OCI-LY3 (cell line): ENCODE measurements at regions not wholly inside any gene's neighbourhood (a gene's known extent, or its start where the extent isn't known, plus 50 kb on each side); places are given as distances from the start of the nearest gene placed in this dataset.

Source experiments
- H2AFZ ChIP-seq: fragments of 200-600, 300-600 bp; shearing (Covaris generic); 2 replicates; pipeline ENCODE4 v1.6.0; 2014; ENCODE audit warnings: antibody characterized with exemption, low read depth, low read length
- H3K27ac ChIP-seq: fragments of 200-600, 300-600 bp; sonication (generic); 2 replicates; pipeline ENCODE4 v1.5.1; 2014; ENCODE audit warnings: mild to moderate bottlenecking, low read length, moderate library complexity, mixed read lengths
- H3K27me3 ChIP-seq: fragments of 200-600, 300-600 bp; sonication (generic); 2 replicates; pipeline ENCODE4 v1.6.1; 2014; ENCODE audit warnings: low read depth, low read length, mixed read lengths
- H3K36me3 ChIP-seq: fragments of 200-600, 300-600 bp; sonication (generic); replicated peaks from 2 replicates; pipeline ENCODE3; 2014; ENCODE audit warnings: low read depth, low read length, mixed read lengths
- H3K4me1 ChIP-seq: fragments of 300-600, 200-600 bp; sonication (generic); 2 replicates; pipeline ENCODE4 v1.6.1; 2014; ENCODE audit warnings: low read length, mixed read lengths
- H3K4me2 ChIP-seq: fragments of 200-600, 300-600 bp; sonication (generic); 2 replicates; pipeline ENCODE4 v1.6.1; 2014; ENCODE audit warnings: low read length, mixed read lengths
- H3K4me3 ChIP-seq: fragments of 300-600, 200-600 bp; sonication (generic); 2 replicates; pipeline ENCODE4 v1.5.1; 2014; ENCODE audit warnings: antibody characterized with exemption, mild to moderate bottlenecking, low read length, moderate library complexity
- H3K79me2 ChIP-seq: fragments of 300-600, 200-600 bp; shearing (Covaris generic); 2 replicates; pipeline ENCODE4 v1.6.1; 2014; ENCODE audit warnings: mild to moderate bottlenecking, low read length, mixed read lengths
- H3K9ac ChIP-seq: fragments of 300-600, 200-600 bp; shearing (Covaris generic); 2 replicates; pipeline ENCODE4 v1.6.0; 2014; ENCODE audit warnings: mild to moderate bottlenecking, low read length, moderate library complexity
- H3K9me3 ChIP-seq: fragments of 200-600, 300-600 bp; shearing (Covaris generic); 2 replicates; pipeline ENCODE4 v1.6.1; 2014; ENCODE audit warnings: low read length, mixed read lengths; ENCODE audit not compliant: insufficient read depth
- H4K20me1 ChIP-seq: fragments of 200-600, 300-600 bp; sonication (generic); 2 replicates; pipeline ENCODE4 v1.6.1; 2016; ENCODE audit warnings: low read length, mixed read lengths; ENCODE audit not compliant: insufficient read depth
- CTCF ChIP-seq: fragments of 200-600, 300-600 bp; sonication (generic); IDR thresholded peaks from 2 replicates; pipeline ENCODE4 v1.5.1; 2014; ENCODE audit warnings: antibody characterized with exemption, low read length, low read depth
- EZH2phosphoT487 ChIP-seq: fragments of 200-600 bp; shearing (Covaris generic); IDR thresholded peaks from 2 replicates; pipeline ENCODE4 v1.6.1; 2018; ENCODE audit warnings: antibody characterized with exemption, mixed run types, low read depth

DNA sequence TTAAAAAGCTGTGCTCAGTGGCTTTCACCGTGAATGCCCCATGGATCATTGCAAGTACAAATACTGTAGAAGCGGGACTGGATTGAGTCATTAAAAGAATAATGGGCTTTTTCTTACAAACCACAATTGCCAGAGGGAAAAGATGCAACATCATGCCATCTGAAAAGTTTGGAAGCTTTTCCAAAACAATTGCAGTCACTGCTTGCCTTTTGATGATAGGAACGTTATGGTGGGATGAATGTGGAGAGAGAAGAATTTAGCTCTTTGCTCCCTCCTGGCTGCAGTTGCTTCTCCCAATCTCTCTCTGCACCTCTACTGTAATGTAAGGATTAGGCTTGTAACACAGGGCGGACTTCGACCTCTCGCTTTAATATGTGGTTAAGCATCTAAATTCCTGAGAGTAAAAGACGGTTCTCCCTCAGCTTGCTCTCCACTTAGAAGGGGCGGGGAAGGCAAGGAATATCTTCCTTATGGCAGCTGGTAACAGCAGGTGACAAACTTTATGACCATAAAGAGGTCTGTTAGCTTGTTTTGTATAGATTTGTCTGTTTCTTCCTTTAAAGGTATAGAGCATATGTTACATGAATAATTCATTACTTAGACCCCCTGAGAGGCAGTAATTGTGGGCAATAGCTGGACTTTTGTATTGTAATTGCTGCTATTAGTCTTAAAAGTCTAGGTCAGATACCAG, 376.1 kb downstream of the UTRN start:
- no peaks in the 10 kb centered on the region for H3K4me1 ChIP-seq
- TF ChIP-seq EZH2phosphoT487 = no peak
- H3K27me3 ChIP-seq = no peaks in the 10 kb centered on the region
- H3K27ac ChIP-seq = no peak overlapping the region
- H4K20me1 ChIP-seq = no peaks in the 10 kb centered on the region
- H2AFZ ChIP-seq = no peak overlapping the region
- no peak overlapping the region for H3K4me2 ChIP-seq
- no peak overlapping the region for H3K4me3 ChIP-seq
- no peaks in the 10 kb centered on the region for H3K36me3 ChIP-seq
- no peaks in the 10 kb centered on the region for H3K9me3 ChIP-seq
- no peaks in the 10 kb centered on the region for H3K79me2 ChIP-seq
- H3K9ac ChIP-seq = no peak overlapping the region

- Histone ChIP-seq H3K4me1 (peaks cover 13% of the 10 kb centered on the region), H3K9ac (no peak overlapping the region), H3K79me2 (no peaks in the 10 kb centered on the region), H3K27me3 (no peaks in the 10 kb centered on the region), H3K4me3 (no peak overlapping the region), H2AFZ (no peak overlapping the region), H3K27ac (no peak overlapping the region), H4K20me1 (no peaks in the 10 kb centered on the region), H3K4me2 (no peak overlapping the region), H3K9me3 (no peaks in the 10 kb centered on the region), H3K36me3 (no peaks in the 10 kb centered on the region)
- TF ChIP-seq CTCF (no peak), EZH2phosphoT487 (no peak)
Observed at GRCh38 chr6:144662812-144663365, 377.8 kb downstream of the UTRN start.

GRCh38 chr6:144664281-144664680, 379.1 kb downstream of the UTRN start:
- H4K20me1 ChIP-seq = no peaks in the 10 kb centered on the region
- H3K27me3 ChIP-seq = no peaks in the 10 kb centered on the region
- TF ChIP-seq CTCF = no peak
- no peak for TF ChIP-seq EZH2phosphoT487
- no peak overlapping the region for H3K9ac ChIP-seq
- H3K4me3 ChIP-seq = no peak overlapping the region
- no peak overlapping the region for H3K27ac ChIP-seq
- no peak overlapping the region for H3K4me2 ChIP-seq
- H3K79me2 ChIP-seq = no peaks in the 10 kb centered on the region
- peaks cover 13% of the 10 kb centered on the region for H3K4me1 ChIP-seq
- H2AFZ ChIP-seq = no peak overlapping the region
- no peaks in the 10 kb centered on the region for H3K9me3 ChIP-seq
- no peaks in the 10 kb centered on the region for H3K36me3 ChIP-seq

GRCh38 chr6:144664947-144665346, 379.8 kb downstream of the UTRN start:
- Histone ChIP-seq H2AFZ (no peak overlapping the region), H3K9me3 (no peaks in the 10 kb centered on the region), H3K79me2 (no peaks in the 10 kb centered on the region), H3K4me3 (no peak overlapping the region), H3K27me3 (no peaks in the 10 kb centered on the region), H3K9ac (no peak overlapping the region), H3K36me3 (no peaks in the 10 kb centered on the region), H3K4me2 (no peak overlapping the region), H3K4me1 (peaks cover 13% of the 10 kb centered on the region), H3K27ac (no peak overlapping the region), H4K20me1 (no peaks in the 10 kb centered on the region)
- TF ChIP-seq EZH2phosphoT487 (no peak), CTCF (no peak)
